NCI-H2107 treated with DMSO at 0.1 percent for 48 hours (cell line): ENCODE measurements at regions not wholly inside any gene's neighbourhood (a gene's known extent, or its start where the extent isn't known, plus 50 kb on each side); places are given as distances from the start of the nearest gene placed in this dataset.

ENCODE experiments used
- DNase-seq: peaks from one replicate; lab custom pipeline; 2025; ENCODE audit not compliant: unreplicated experiment; lab: John Stamatoyannopoulos, UW

DNA sequence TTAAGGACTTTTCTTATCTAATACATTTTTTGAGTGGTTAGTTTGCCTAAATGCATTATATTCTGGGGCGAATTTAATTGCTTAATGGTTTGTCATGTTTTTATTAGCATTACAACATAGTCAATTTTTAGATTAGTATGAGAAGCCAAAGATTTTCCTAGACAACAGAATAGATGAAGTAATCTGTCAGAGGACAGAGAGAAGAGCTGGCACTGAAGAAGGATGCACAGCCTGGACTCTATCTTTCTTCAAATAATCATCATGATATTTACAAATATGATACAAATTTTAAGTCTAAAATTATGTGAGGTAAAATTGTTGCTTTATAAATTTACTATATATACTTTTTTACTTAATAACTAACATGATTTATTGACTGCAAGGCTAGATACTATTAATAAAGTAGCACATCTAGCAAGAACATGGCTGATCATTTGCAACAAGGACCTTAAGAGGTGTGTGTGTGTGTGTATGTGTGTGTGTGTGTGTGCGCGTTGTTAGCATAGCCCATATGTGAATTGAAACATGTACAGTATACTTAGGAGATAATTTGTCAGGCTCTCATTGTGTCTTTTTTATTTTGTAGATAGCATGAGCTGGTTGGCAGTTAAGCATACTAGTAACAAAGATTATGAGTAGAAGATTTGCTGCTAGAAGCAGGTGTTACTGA lies 752.2 kb downstream of the DCDC2C start:
- DNase-seq: no peak

DNA sequence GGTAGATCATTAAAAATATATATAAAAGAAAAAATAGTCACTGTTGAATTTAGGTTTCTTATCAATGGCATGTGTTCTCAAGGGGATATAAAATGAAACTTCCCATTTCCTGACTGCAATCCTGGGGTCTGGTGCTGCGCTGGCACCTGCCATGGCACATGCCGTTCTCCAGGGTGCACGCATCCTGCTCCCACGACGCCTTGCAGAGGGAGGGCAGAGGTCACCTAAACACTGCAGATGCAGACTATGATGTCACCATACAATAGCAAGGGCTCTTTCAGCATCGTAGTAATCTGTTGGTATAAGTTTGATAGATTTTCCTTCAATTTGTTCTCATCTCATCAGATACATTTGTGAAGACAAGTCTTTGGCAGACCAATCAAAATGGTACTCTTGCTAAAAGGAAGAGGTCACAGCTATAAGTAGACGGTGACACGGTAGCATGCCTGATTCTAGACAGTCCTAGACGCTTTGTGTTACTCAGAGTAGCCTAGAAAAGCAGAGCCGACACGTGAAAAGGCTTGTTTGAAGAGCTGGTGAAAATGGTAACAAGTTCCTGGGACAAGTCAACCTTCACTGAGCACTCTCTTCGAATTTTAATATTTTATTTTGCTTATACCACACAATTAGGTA lies 761.4 kb downstream of the DCDC2C start:
- DNase-seq: no peak

DNA sequence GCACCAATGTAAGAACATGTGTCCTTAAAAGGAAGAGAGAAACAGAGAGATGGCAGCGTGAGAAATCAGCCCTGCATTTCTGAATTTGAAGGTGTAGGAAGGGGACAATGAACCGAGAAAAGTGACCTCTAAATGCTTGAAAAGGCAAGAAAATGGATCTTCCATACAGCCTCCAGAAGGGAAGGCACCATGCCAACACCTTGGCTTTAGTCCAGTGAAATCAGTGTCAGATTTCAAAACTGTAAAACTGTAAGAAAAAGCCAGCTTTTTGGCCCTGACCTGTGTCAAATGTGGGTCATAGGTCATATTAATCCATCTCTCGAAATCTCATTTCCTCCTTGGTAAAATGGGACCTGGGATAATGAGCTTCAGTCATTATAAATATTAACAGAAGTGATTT lies 762.3 kb downstream of the DCDC2C start:
- no peak for DNase-seq

DNA sequence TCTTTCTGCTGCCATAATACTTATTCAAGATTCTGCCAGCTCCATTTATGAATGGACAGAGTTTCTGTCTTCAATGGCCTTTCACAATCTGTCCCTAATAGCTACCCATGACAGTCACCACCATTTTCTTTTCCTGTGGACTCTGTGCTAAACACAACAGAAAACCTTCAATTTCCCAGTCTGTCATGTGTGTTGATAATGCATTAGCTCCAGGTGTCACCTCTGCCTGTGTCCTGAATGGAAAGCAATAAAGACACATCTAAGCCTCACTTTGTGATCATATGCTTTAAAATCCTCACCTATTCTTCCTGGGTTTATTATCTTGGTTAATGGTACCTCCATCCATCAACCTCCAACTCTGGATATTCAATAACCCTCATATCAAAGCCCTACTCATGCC lies 772.2 kb downstream of the DCDC2C start:
- no peak for DNase-seq

DNA sequence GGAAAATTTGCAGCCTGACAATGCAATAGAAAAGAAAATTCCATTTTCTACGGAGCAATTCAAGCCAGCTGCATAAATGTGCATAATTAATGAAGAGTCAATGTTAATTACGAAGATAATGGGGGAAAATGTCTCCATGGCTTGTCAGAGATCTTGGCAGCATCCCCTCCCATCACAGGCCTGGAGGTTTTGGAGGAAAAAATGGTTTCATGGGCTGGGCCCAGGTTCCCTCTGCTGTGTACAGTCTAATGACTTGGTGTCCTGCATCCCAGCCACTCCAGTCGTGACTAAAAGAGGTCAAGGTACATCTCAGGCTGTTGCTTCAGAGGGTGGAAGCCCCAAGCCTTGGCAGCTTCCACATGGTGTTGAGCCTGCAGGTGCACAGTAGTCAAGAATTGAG lies 779.7 kb downstream of the DCDC2C start:
- no peak for DNase-seq

DNA sequence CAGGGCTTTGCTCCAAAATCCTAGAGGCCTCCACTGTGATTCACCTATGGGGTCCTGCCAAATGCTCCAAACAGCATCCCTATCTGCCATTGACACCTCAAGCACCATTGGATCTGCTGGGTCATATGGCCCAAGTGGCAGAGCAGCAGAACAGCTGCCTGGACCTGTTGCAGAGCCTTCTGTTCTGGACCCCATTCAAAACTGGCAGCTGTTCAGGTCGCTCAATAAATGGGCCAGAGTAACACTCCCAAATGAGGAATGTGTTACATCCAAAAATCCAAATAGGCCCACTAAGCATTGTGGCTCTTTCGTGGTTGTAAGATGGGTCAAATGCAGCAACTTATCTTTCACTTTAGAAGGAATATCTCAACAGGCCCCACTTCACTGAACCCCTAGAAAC lies 783.6 kb downstream of the DCDC2C start:
- DNase-seq: no peak

DNA sequence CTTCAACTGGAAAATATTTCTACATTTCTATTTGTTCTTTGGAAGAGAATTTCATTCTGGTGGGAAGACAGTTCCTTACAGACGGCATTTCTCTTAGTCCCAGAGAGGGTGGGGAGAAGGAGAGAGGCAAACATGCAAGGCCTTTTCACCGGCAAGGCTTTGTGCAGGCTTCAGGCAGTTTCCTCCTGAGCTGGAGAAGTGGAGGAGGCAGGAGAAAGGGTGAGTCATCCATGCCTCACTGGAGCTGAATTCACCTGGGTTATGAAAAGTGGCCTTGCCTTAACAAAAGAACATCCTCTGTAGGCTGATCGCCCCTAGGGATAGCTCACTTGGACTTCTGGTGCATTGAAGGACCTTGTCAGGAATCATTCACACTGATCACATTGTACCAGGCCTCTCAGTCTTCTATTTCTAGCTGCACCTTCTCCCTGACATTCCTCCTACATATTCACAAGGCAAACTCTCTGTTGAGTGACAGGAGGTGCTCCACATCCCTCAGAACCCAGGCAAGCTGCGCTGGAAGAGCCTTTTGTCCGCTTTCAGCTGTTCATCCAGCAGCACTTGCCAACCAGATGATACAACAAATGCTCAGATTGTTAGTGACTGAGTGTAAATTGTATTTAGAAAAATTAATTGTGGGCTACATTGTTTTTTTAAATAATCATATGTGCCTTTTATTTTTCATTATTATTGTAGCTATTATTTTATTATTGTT lies 796.1 kb downstream of the DCDC2C start:
- DNase-seq: peak; percentile 23

DNA sequence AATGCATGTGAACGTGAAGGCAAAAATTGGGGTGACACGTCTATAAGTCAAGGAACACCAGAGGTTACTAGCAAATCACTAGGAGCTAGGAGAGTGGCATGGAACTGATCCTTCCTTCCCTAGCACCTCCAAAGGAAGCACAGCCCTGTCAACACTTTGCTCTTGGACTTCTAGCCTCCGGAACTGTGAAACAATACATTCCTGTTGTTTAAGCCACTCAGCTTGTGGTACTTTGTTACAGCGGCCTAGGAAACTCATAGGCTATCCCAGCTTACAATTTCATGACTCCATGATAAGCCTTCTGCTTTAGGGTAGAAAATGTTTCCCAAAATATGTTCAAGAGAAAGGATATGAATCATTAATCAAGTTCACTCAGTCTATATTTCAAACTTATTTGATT lies 798.1 kb downstream of the DCDC2C start:
- DNase-seq: no peak

DNA sequence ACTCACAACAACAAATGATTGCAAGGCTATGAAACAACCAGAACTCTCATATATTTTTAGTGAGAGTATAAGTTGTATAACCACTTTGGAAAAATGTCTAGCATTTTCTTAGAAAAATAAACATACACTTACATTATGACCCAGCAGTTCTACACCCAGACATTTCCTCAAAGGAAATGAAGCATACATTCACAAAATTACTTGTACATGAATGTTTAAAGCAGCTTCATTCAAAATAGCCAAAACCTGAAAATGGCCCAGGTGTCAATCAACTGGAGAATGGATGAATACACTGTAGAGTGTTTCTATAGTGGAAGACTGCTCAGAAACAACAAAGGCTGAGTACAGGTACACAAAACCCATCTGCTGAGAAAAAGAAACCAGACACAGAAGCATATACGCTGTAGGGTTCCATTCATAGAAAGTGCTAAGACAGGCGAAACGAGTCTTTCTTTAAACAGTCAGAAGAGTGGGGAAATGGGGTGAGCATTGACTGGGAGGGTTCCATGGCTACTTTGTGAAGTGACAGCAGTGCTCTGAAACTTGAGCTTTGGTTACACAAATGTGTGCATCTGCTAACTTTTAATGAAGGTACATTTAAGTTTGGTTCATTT lies 799.0 kb downstream of the DCDC2C start:
- no peak for DNase-seq

DNA sequence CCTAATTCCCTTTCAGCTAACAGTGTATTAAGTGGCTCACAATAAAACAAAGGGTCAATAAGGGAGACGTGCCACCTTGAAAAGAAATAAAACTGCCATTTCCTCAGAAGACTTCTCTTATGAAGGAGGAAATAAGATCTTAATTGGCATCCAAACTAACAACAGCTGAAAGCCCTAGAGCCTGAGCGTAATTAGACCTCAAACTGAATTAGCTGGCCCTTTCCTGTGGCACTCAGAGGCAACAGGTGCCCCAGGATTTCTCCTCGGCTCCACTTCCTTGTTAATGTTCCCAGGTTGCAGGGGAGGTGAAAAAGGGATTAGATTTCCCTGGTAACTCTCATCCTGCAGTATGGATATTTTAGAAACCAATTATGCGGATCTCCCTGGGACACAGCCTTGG lies 804.3 kb downstream of the DCDC2C start:
- peak; percentile 92 for DNase-seq

DNA sequence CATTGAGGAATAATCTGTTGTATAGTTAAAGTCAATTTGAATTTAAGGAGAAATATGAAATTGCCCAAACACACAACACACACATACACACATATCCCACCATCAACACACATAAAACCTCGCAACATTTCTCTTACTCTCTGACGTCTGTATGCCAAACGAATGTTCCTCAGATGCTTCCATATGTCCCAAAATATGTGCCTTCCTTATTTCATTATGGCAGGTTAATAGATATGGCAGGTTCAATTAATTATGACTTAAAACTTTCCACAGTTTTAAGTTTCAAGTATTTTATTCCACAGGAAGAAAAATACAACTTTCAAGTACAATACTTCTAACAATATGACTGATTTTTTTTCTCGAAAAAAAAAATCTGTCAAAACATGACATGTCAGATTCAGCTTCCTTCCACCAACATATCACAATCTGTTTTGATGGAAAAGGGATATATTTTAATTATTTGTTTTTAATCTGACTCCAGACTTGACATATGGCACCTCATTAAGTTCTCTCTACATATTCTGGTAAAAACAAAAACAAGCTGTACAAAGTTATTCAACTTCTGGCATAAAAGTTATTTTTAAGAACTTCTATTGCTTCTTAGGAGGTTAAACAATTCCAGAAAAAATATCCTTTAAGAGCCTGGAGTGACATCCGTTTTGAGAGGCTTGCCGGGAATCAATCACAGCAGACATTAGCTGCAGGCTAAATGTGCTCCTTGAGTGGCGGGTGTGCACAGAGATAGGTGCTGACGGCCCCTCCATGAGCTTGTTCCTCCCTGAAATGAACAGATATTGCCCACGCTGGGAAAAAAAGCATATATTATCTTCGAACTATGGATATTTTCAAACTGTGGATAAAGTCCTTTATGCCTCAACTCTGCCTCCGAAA lies 812.7 kb downstream of the DCDC2C start:
- no peak for DNase-seq

DNA sequence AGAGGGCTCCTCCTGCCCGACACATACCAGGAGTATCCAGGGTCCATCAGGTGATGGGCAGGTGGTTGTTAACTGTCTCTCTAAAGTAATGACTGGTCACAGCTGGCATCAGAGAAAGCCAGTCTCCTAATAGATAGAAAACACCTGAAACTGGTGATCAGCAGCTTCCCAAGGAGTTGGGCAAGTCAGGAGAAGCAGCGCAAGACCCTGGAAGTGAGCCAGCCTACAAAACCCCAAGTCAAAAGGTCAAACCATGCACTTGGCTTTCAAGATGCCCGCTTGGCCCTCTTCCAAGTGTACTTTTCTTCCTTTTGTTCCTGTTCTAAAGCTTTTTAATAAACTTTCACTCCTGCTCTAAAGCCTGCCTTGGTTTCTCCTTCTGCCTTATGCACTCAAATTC lies 815.2 kb downstream of the DCDC2C start:
- no peak for DNase-seq

DNA sequence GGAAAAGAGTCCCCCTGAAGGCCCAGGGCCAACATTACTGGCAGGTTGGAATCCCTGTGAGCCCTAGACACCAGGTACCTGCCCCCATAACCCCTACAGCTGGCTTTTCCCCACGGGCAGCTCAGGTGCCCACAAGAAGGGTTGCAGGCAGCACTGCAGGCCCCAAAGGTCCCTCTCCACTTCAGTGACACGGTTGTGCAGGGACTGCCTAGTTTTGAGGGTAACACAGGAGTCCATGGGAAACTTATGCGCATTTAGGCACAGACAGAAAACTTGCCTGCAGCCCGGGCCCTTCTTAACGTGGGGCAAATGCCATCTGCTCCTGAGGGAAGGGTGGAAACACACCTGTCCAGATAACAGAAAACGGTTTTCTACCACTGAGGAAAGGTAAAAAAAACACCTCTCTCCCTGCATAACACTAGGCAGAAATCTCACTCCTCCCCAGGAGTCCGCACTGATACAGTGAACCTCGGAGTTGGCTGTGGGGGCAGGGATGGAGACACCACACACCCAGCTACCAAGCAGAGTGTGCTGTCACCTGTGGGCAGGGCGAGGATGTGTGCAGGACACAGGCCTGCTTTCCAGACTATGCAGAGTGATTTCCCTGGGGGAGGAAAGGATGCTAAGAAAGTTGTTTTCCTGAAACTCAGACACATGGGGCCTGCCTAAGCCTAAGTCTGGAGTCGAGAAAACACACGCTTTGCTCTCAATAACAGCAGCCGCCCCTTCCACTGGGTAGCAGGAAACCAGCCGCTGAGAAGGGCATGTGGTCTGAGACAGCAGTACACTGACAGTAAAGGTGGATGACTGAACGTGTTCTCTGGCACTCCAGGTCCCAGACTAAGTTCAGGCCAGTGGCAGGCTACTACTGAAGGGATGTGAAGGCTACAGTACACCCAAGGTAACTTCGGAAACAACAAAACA lies 819.4 kb downstream of the DCDC2C start:
- no peak for DNase-seq

DNA sequence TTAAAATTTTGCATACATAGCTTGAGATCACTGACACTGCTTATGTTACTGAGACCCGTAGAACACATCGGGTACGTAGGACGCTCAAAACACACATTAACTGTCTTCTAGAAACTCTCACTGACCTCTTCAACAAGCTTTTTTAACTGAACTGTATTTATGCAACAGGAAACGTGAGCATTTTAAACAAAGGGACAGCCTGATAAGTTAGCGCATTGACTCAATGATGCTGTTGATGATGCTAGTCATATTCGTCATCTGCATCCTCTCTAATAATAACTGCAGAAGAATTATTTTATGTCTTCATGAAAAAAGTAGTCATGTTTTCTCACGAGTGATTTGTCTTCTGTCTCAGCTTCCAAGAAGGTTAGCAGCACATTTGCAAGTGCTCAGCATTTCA lies 824.0 kb downstream of the DCDC2C start:
- DNase-seq: no peak

DNA sequence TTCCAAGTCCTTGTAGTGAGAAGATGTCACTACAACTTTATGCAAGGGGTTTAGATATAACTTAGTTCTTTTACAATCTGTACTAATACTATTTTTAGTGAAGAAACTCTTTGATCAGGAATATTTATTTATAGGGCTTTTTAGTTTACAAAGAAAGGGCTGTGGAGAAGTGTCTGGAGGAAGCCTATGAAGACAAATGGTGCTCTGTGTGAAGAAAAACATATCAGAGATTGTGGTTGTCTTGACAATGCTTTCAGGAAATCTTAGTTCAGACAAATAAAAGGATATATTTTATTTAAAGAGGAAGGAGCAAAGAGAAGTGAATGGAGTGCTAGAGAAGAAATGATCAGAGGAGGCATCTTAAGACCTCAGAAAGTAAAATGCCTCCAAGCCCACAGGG lies 824.9 kb downstream of the DCDC2C start:
- DNase-seq: no peak

DNA sequence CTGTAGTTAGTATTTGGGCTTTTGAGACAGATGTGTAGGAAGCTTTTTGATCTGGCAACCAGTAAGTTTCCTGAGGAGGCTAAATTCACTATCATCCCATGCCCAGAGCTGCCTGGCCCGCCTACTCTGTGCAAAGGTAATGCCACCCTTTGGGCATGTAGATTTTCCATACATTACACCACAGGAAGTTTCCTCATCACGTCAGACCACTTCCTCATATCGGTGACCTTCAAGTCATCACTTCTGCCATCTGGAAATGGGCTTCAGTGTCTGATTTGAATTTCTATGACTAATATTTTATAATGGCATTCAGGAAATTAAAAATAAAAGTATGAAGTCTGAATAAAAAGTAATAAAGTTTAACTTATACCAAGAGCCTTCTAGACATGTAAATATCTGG lies 825.4 kb downstream of the DCDC2C start:
- no peak for DNase-seq

DNA sequence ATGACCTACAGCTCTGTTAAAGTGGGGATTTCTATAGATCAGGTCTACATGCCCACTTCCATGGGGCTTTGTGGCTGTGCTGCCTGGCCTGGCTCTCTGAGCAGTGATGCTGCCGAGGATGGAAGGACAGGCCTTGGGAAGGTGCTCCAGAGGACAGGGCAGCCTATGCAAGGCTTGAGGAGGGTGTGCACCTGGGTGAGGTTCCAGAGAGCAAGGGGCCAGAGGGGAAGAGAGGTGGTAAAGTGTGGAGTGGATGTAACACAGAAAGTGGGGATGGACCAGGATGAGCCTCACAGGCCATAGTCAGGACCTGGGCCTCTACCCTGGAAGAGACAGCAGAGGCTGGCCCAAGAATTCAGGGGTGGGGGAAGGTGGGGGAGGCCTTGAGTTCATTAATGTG lies 826.4 kb downstream of the DCDC2C start:
- no peak for DNase-seq

DNA sequence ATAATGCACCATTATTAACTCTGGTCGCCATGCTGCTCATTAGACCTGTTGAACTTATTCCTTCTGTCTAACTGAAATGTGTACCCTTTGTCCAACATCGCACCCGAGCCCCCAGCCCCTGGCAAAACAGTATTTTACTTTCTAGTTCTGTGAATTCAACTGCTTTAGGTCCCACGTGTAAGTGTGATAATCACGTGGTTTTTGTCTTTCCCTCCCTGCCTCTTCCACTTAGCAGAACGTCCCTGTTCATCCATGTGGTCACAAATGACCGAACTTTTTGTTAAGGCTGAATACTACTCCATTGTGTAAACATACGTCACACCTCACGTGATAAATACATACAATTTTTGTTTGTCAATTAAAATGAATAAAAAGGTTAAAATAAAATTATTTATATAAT lies 826.9 kb downstream of the DCDC2C start:
- DNase-seq: no peak

DNA sequence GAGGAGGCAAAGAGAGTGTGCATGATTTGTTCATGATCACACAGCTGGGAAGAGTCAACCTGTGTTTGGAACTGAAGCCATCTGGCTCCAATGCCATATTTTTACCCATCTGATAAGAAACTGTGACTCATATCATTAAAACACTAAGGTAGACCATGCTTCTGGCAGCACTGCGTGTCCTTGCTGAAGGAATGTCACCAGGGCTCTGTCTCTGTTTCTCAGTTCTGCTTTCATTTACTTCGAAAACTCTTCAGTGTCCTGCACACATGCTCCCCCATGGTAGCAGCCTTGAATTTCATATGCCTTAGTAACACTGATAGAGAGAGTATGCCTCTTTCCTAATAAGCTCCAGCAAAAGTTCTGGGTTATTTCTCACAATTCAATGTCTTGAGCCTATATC lies 830.4 kb downstream of the DCDC2C start:
- DNase-seq: no peak

DNA sequence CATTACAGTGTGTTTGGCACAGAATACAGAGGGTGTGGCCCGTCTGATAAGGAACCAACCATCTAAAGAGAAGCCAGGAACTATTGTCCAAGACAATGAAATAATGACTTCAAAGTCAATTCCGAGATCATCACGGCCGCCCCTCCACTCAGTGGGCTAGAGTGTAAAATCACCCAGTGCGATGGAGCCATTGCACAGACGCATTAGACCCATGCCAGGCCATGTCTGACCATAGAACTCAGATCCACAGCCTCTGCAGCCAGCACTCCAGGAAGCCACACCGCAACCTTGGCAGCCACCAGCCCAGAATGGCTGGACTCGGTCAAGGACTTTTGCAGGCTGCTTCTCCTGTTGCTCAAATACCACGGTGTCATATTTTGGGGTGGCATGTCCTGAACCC lies 835.7 kb downstream of the DCDC2C start:
- DNase-seq: no peak
